CD8-positive, alpha-beta memory T cell (primary cell): ENCODE measurements at regions not wholly inside any gene's neighbourhood (a gene's known extent, or its start where the extent isn't known, plus 50 kb on each side); places are given as distances from the start of the nearest gene placed in this dataset.

Source experiments
- CTCF ChIA-PET: fragments of 350-600 bp; sonication (Branson Sonifier 250); formaldehyde crosslinking; loops from one replicate; lab custom pipeline; 2021; ENCODE audit warnings: antibody characterized with exemption; lab: Charles Lee
- POLR2A ChIA-PET: fragments of 350-600 bp; sonication (Branson Sonifier 250); formaldehyde crosslinking; loops from one replicate; lab custom pipeline; 2021; ENCODE audit warnings: antibody characterized with exemption; lab: Charles Lee
- DNase-seq, 5 donors: peaks; one replicate each; pipeline versions ENCODE4 v3.0.0 to v3.0.0-alpha.2; 2020 to 2022; ENCODE audit warnings: mixed read lengths in 1 of 5
- H3K27ac ChIP-seq: one replicate; pipeline ENCODE4 v1.7.0; 2013; ENCODE audit warnings: low read depth, mild to moderate bottlenecking, low read length, moderate library complexity
- H3K27me3 ChIP-seq: 2 replicates; pipeline ENCODE4 v1.7.0; 2013; ENCODE audit warnings: low read length, mild to moderate bottlenecking; ENCODE audit not compliant: insufficient read depth, poor library complexity, severe bottlenecking
- H3K36me3 ChIP-seq: 2 replicates; pipeline ENCODE4 v1.7.0; 2013; ENCODE audit warnings: mild to moderate bottlenecking, low read length, moderate library complexity; ENCODE audit not compliant: insufficient read depth
- H3K4me1 ChIP-seq: 2 replicates; pipeline ENCODE4 v1.7.0; 2013; ENCODE audit warnings: mild to moderate bottlenecking, low read length, moderate library complexity; ENCODE audit not compliant: insufficient read depth
- H3K4me3 ChIP-seq: 2 replicates; pipeline ENCODE4 v1.7.0; 2013; ENCODE audit warnings: mild to moderate bottlenecking, low read length
- H3K9me3 ChIP-seq: 2 replicates; pipeline ENCODE4 v1.7.0; 2013; ENCODE audit warnings: mild to moderate bottlenecking, low read length
- H3K27ac Mint-ChIP-seq, 8 donors: one replicate each; pipeline ENCODE4 v1.8.0; 2020 to 2021; ENCODE audit warnings: mixed read lengths in 8 of 8, mild to moderate bottlenecking in 6 of 8, inconsistent platforms in 3 of 8, moderate library complexity in 3 of 8
- H3K27me3 Mint-ChIP-seq, 2 donors: one replicate each; pipeline ENCODE4 v1.8.0; 2020 to 2021; ENCODE audit warnings: mixed read lengths in 2 of 2, mild to moderate bottlenecking in 1 of 2, moderate library complexity in 1 of 2
- H3K36me3 Mint-ChIP-seq, 3 donors: one replicate each; pipeline ENCODE4 v1.8.0; 2020 to 2021; ENCODE audit warnings: mixed read lengths in 3 of 3, inconsistent platforms in 1 of 3, mild to moderate bottlenecking in 1 of 3
- H3K4me1 Mint-ChIP-seq, 3 donors: one replicate each; pipeline ENCODE4 v1.8.0; 2020 to 2021; ENCODE audit warnings: mixed read lengths in 3 of 3, inconsistent platforms in 1 of 3, mild to moderate bottlenecking in 1 of 3
- H3K4me3 Mint-ChIP-seq, 7 donors: one replicate each; pipeline ENCODE4 v1.8.0; 2020 to 2021; ENCODE audit warnings: mixed read lengths in 7 of 7, mild to moderate bottlenecking in 6 of 7, moderate library complexity in 4 of 7, inconsistent platforms in 2 of 7
- H3K9me3 Mint-ChIP-seq, 5 donors: one replicate each; pipeline ENCODE4 v1.8.0; 2020 to 2022; ENCODE audit warnings: mixed read lengths in 5 of 5, mild to moderate bottlenecking in 3 of 5, moderate library complexity in 2 of 5, inconsistent platforms in 1 of 5

DNA sequence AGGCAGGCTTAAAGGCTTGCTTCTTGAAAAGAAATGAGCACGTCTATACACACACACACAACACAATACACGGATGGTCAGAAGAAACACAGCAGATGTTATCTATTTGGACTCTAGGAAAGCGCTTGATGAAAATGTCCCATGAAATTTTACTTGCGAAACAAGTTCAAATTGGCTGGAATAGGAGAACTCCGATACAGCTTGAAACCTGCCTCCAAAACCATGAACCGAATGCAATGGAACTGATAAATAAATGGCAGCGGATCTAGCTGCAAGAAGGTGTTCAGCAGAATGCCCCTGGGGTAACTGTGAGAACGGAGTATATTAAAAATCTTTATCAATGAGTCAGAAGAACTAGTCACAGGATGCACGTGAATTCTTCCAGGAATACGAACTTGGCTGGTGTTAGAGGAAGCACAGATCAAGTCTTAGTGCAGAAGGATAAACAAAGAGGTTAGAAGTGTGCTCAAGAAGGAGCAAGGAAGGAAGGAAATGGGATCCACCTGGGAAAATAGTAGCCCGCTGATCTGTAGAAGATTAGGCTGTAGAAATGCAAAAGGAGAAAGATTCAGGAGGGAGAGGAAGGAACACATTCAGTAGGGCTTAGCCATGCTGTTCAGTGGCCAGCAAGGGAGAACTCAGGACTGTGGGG, 142.0 kb upstream of the PRKCQ start:
- CTCF ChIA-PET, result no interaction called here
- Histone ChIP-seq H3K27me3 (no peaks in the 10 kb centered on the region), H3K4me3 (no peak overlapping the region), H3K27ac (no peak overlapping the region), H3K4me1 (no peaks in the 10 kb centered on the region), H3K9me3 (no peaks in the 10 kb centered on the region), H3K36me3 (no peaks in the 10 kb centered on the region)
- Mint-ChIP-seq H3K27me3 (peaks cover 37 to 83% of the 10 kb centered on the region in 2 donors), H3K4me3 (no peak overlapping the region), H3K36me3 (peaks cover 0 to 5% (median 0%) of the 10 kb centered on the region in 3 donors), H3K9me3 (peaks cover 0 to 2% (median 0%) of the 10 kb centered on the region in 5 donors), H3K27ac (peak overlapping the region in 1 of 8 donors; percentile 20), H3K4me1 (no peaks in the 10 kb centered on the region)
- DNase-seq, result no peak
- POLR2A ChIA-PET, result no interaction called here

GRCh38 chr10:6721480-6721879, 141.4 kb upstream of the PRKCQ start:
- Mint-ChIP-seq H3K9me3 (peaks cover 0 to 2% (median 0%) of the 10 kb centered on the region in 5 donors), H3K4me1 (no peaks in the 10 kb centered on the region), H3K4me3 (no peak overlapping the region), H3K27ac (no peak overlapping the region), H3K36me3 (peaks cover 0 to 5% (median 0%) of the 10 kb centered on the region in 3 donors), H3K27me3 (peaks cover 31 to 83% of the 10 kb centered on the region in 2 donors)
- Histone ChIP-seq H3K9me3 (no peaks in the 10 kb centered on the region), H3K27me3 (no peaks in the 10 kb centered on the region), H3K36me3 (no peaks in the 10 kb centered on the region), H3K27ac (no peak overlapping the region), H3K4me3 (no peak overlapping the region), H3K4me1 (no peaks in the 10 kb centered on the region)
- CTCF ChIA-PET, result no interaction called here
- POLR2A ChIA-PET, result no interaction called here
- no peak for DNase-seq

GRCh38 chr10:6719561-6719960, 139.5 kb upstream of the PRKCQ start:
- no peak overlapping the region for H3K27ac Mint-ChIP-seq
- H3K4me1 ChIP-seq, result no peaks in the 10 kb centered on the region
- no peaks in the 10 kb centered on the region for H3K36me3 ChIP-seq
- H3K27me3 ChIP-seq, result no peaks in the 10 kb centered on the region
- H3K4me3 Mint-ChIP-seq, result no peak overlapping the region
- ChIA-PET POLR2A (no interaction called here), CTCF (no interaction called here)
- peaks cover 0 to 5% (median 0%) of the 10 kb centered on the region in 3 donors for H3K36me3 Mint-ChIP-seq
- H3K9me3 Mint-ChIP-seq, result peaks cover 0 to 2% (median 0%) of the 10 kb centered on the region in 5 donors
- H3K27ac ChIP-seq, result no peak overlapping the region
- H3K9me3 ChIP-seq, result no peaks in the 10 kb centered on the region
- H3K4me3 ChIP-seq, result no peak overlapping the region
- no peak for DNase-seq
- no peaks in the 10 kb centered on the region for H3K4me1 Mint-ChIP-seq
- peaks cover 31 to 79% of the 10 kb centered on the region in 2 donors for H3K27me3 Mint-ChIP-seq

GRCh38 chr10:6718550-6718949, 138.5 kb upstream of the PRKCQ start:
- H3K27ac ChIP-seq, result no peak overlapping the region
- H3K27ac Mint-ChIP-seq, result no peak overlapping the region
- CTCF ChIA-PET, result no interaction called here

GRCh38 chr10:6716516-6716915, 136.4 kb upstream of the PRKCQ start:
- DNase-seq, result no peak
- no peak overlapping the region for H3K27ac Mint-ChIP-seq
- Histone ChIP-seq H3K36me3 (no peaks in the 10 kb centered on the region), H3K4me3 (no peak overlapping the region), H3K27me3 (peaks cover 3% of the 10 kb centered on the region), H3K27ac (no peak overlapping the region), H3K9me3 (no peaks in the 10 kb centered on the region), H3K4me1 (peaks cover 7% of the 10 kb centered on the region)
- CTCF ChIA-PET, result interaction anchor here (1.3 kb wide), 1 partner anchor 12 kb away, joined by 3 read pairs; no protein-coding TSS in a partner anchor
- peaks cover 8 to 10% (median 9%) of the 10 kb centered on the region in 3 donors for H3K4me1 Mint-ChIP-seq
- POLR2A ChIA-PET, result no interaction called here
- no peak overlapping the region for H3K4me3 Mint-ChIP-seq
- H3K9me3 Mint-ChIP-seq, result peaks cover 0 to 2% (median 0%) of the 10 kb centered on the region in 5 donors
- peaks cover 0 to 5% (median 0%) of the 10 kb centered on the region in 3 donors for H3K36me3 Mint-ChIP-seq
- H3K27me3 Mint-ChIP-seq, result peaks cover 22 to 61% of the 10 kb centered on the region in 2 donors

More at GRCh38 chr10:6718550-6718949, 138.5 kb upstream of the PRKCQ start:
- peaks cover 4 to 5% (median 4%) of the 10 kb centered on the region in 3 donors for H3K4me1 Mint-ChIP-seq
- peaks cover 0 to 5% (median 0%) of the 10 kb centered on the region in 3 donors for H3K36me3 Mint-ChIP-seq
- H3K4me3 Mint-ChIP-seq, result no peak overlapping the region
- H3K36me3 ChIP-seq, result no peaks in the 10 kb centered on the region
- H3K27me3 Mint-ChIP-seq, result peaks cover 31 to 71% of the 10 kb centered on the region in 2 donors
- no peak for DNase-seq
- H3K9me3 Mint-ChIP-seq, result peaks cover 0 to 2% (median 0%) of the 10 kb centered on the region in 5 donors
- POLR2A ChIA-PET, result no interaction called here
- H3K4me1 ChIP-seq, result peaks cover 6% of the 10 kb centered on the region
- H3K27me3 ChIP-seq, result no peaks in the 10 kb centered on the region
- H3K9me3 ChIP-seq, result no peaks in the 10 kb centered on the region
- no peak overlapping the region for H3K4me3 ChIP-seq

- Mint-ChIP-seq H3K4me1 (peaks cover 8 to 10% (median 9%) of the 10 kb centered on the region in 3 donors), H3K27me3 (peaks cover 18 to 57% of the 10 kb centered on the region in 2 donors), H3K27ac (peak overlapping the region in 1 of 8 donors; percentile 25), H3K4me3 (no peak overlapping the region), H3K36me3 (no peaks in the 10 kb centered on the region), H3K9me3 (no peaks in the 10 kb centered on the region)
- H3K36me3 ChIP-seq, result no peaks in the 10 kb centered on the region
- no peak overlapping the region for H3K27ac ChIP-seq
- H3K4me3 ChIP-seq, result no peak overlapping the region
- peaks cover 10% of the 10 kb centered on the region for H3K27me3 ChIP-seq
- peak in 1 of 5 donors; percentile 3 for DNase-seq
- peaks cover 7% of the 10 kb centered on the region for H3K4me1 ChIP-seq
- ChIA-PET CTCF (no interaction called here), POLR2A (no interaction called here)
- H3K9me3 ChIP-seq, result no peaks in the 10 kb centered on the region
Observed at GRCh38 chr10:6713716-6714115, 133.6 kb upstream of the PRKCQ start.

GRCh38 chr10:6713120-6713519, 133.0 kb upstream of the PRKCQ start:
- no peak overlapping the region for H3K27ac Mint-ChIP-seq
- ChIA-PET POLR2A (no interaction called here), CTCF (no interaction called here)
- no peaks in the 10 kb centered on the region for H3K9me3 Mint-ChIP-seq
- Histone ChIP-seq H3K9me3 (no peaks in the 10 kb centered on the region), H3K4me1 (peaks cover 7% of the 10 kb centered on the region), H3K36me3 (no peaks in the 10 kb centered on the region), H3K27ac (no peak overlapping the region), H3K4me3 (no peak overlapping the region), H3K27me3 (peaks cover 10% of the 10 kb centered on the region)
- peaks cover 15 to 55% of the 10 kb centered on the region in 2 donors for H3K27me3 Mint-ChIP-seq
- DNase-seq, result no peak
- H3K4me1 Mint-ChIP-seq, result peaks cover 8 to 10% (median 9%) of the 10 kb centered on the region in 3 donors
- H3K36me3 Mint-ChIP-seq, result no peaks in the 10 kb centered on the region
- no peak overlapping the region for H3K4me3 Mint-ChIP-seq

DNA sequence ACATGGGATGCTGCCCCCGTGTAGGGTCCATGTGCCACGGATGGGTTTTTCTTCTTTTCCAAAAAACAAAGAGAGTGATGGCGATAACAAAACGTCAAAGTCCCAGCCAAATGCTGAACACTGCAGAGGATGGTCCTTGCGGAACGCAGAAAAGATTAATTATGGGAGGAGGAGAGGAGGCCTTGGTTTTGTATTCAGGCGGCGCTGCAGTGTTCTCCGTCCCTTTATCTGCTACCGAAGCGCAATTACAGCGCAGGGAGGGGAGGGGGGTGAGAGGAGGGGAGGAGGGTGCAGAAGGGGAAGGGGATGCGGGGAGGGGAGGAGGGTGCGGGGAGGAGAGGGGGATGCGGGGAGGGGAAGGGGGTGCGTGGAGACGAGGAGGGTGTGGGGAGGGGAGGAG, 131.8 kb upstream of the PRKCQ start:
- no peaks in the 10 kb centered on the region for H3K9me3 Mint-ChIP-seq
- Histone ChIP-seq H3K4me3 (no peak overlapping the region), H3K4me1 (peaks cover 7% of the 10 kb centered on the region), H3K27me3 (peaks cover 10% of the 10 kb centered on the region), H3K27ac (no peak overlapping the region), H3K36me3 (no peaks in the 10 kb centered on the region), H3K9me3 (no peaks in the 10 kb centered on the region)
- ChIA-PET POLR2A (no interaction called here), CTCF (no interaction called here)
- H3K36me3 Mint-ChIP-seq, result no peaks in the 10 kb centered on the region
- H3K4me1 Mint-ChIP-seq, result peaks cover 8 to 10% (median 9%) of the 10 kb centered on the region in 3 donors
- no peak for DNase-seq
- H3K27ac Mint-ChIP-seq, result no peak overlapping the region
- H3K27me3 Mint-ChIP-seq, result peaks cover 17 to 58% of the 10 kb centered on the region in 2 donors
- no peak overlapping the region for H3K4me3 Mint-ChIP-seq
